ENCODE measurements at regions not wholly inside any gene's neighbourhood (a gene's known extent, or its start where the extent isn't known, plus 50 kb on each side); places are given as distances from the start of the nearest gene placed in this dataset.

DNA sequence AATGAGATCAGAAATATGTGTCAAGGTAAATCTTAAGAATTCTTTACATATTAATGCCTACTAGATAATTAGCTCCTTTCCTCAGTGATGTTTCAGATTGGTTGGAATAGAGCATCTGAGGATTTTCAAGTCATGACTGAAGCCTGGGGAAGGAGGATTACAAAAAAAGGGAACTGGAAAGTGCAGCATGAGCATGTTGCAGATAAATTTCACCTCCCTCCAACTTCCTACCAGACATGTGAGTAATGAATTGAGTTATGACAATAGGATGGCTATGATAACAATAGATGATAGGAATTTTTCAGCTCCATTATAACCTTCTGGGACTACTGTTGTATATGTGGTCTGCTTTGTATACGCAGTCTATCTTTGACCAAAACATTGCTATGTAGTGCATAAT lies 104.2 kb upstream of the RAB18 start:
- Histone ChIP-seq H3K4me1 (no peaks in the 10 kb centered on the region), H3K4me3 (ENCODE audit: low read depth, low read length) (no peak overlapping the region), H3K9me3 (no peaks in the 10 kb centered on the region), H3K27me3 (peaks cover 7% of the 10 kb centered on the region; the same call in 1 of the 2 replicates), H3K36me3 (no peaks in the 10 kb centered on the region)
- TF ChIP-seq, protein P1, sequence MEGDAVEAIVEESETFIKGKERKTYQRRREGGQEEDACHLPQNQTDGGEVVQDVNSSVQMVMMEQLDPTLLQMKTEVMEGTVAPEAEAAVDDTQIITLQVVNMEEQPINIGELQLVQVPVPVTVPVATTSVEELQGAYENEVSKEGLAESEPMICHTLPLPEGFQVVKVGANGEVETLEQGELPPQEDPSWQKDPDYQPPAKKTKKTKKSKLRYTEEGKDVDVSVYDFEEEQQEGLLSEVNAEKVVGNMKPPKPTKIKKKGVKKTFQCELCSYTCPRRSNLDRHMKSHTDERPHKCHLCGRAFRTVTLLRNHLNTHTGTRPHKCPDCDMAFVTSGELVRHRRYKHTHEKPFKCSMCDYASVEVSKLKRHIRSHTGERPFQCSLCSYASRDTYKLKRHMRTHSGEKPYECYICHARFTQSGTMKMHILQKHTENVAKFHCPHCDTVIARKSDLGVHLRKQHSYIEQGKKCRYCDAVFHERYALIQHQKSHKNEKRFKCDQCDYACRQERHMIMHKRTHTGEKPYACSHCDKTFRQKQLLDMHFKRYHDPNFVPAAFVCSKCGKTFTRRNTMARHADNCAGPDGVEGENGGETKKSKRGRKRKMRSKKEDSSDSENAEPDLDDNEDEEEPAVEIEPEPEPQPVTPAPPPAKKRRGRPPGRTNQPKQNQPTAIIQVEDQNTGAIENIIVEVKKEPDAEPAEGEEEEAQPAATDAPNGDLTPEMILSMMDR (IDR thresholded peaks at IDR 0.05; ENCODE audit: low read depth, low read length) = no peak
- no peak for DNase-seq

DNA sequence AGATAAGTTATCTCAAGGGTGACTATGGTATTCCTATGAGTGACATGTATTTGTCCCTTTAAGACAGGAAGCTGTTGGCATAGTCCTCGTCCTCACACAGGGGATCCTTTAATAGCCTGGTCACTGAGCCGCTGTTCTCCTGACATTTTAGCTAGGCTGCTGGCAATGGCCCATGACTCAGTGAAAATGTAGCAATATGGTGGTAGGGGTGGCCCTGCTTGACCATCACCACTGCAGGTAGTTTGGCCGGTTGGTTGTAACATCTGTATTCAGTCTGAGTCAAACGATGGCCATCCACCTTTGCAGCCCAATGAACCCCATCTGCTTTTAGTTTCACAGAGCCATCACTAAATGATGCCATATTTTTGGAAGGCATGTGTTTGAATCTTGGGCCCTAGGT lies 110.1 kb upstream of the RAB18 start:
- no peaks in the 10 kb centered on the region for H3K36me3 ChIP-seq
- TF ChIP-seq, protein P1 (IDR thresholded peaks at IDR 0.05; ENCODE audit: low read depth, low read length) = no peak
- H3K4me3 ChIP-seq (ENCODE audit: low read depth, low read length) = no peak overlapping the region
- no peaks in the 10 kb centered on the region for H3K27me3 ChIP-seq
- H3K4me1 ChIP-seq = no peaks in the 10 kb centered on the region
- DNase-seq = no peak
- no peaks in the 10 kb centered on the region for H3K9me3 ChIP-seq

DNA sequence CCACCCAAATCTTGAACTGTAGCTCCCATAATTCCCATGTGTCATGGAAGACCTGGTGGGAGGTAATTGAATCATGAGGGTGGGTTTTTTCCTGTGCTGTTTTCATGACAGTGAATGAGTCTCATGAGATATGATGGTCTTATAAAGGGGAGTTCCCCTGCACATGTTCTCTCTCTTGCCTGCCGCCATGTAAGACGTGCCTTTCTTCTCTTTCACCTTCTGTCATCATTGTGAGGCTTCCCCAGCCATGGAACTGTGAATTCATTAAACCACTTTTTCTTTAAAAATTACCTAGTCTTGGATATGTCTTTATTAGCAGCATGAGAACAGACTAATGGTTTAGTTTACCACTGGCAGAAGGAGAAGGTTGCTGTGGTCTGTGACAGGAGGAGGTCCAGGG lies 111.5 kb upstream of the RAB18 start:
- no peak for DNase-seq

DNA sequence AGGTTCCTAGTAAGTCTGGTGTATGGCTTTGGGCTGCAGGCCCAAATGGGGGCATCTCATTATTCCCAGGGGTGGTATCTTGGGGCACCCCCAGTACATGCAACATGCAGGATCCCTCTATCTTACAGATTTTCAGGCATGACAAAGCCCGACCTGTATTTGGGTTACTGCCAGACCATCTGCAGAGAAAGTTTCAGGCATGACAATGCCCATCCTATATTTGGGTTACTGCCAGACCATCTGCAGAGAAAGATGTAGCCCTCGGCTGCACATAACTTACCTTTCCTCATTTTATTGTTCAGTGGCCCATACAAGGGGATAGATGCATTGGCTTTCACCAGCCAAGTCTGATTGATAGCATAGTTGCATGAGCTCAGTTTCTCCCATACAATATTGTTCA lies 112.2 kb upstream of the RAB18 start:
- TF ChIP-seq, protein P1 (IDR thresholded peaks at IDR 0.05; ENCODE audit: low read depth, low read length) = no peak
- H3K4me1 ChIP-seq = no peaks in the 10 kb centered on the region

More for the DNA sequence above, 111.5 kb upstream of the RAB18 start:
- H3K27me3 ChIP-seq = no peaks in the 10 kb centered on the region
- no peaks in the 10 kb centered on the region for H3K36me3 ChIP-seq
- H3K4me1 ChIP-seq = no peaks in the 10 kb centered on the region
- TF ChIP-seq, protein P1 (IDR thresholded peaks at IDR 0.05; ENCODE audit: low read depth, low read length) = no peak
- no peak overlapping the region for H3K4me3 ChIP-seq (ENCODE audit: low read depth, low read length)
- H3K9me3 ChIP-seq = no peaks in the 10 kb centered on the region

DNA sequence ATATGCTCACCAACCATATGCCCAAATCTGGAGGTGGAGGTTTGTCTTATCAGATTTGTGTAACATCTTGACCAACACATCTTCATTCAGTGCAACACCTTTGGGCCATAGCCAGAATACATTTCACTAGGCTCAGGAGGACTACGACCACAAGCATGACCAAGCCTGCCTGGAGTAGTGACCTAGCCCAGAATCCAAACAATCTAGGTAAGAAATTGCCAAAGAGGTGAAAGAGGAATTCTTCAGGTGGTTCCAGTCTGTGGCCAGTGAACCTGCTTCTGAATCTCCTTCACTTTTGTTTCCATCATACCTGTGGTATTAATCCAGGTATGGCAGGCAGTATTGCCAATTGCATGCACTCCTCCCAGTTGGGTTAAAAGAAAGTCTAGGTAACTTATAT lies 112.8 kb upstream of the RAB18 start:
- no peak for DNase-seq
- no peak overlapping the region for H3K4me3 ChIP-seq (ENCODE audit: low read depth, low read length)
- no peaks in the 10 kb centered on the region for H3K36me3 ChIP-seq
- H3K9me3 ChIP-seq = no peaks in the 10 kb centered on the region
- H3K27me3 ChIP-seq = no peaks in the 10 kb centered on the region
- no peaks in the 10 kb centered on the region for H3K4me1 ChIP-seq
- TF ChIP-seq, protein P1 (IDR thresholded peaks at IDR 0.05; ENCODE audit: low read depth, low read length) = no peak

More for the DNA sequence above, 112.2 kb upstream of the RAB18 start:
- no peak for DNase-seq
- Histone ChIP-seq H3K36me3 (no peaks in the 10 kb centered on the region), H3K27me3 (no peaks in the 10 kb centered on the region), H3K4me3 (ENCODE audit: low read depth, low read length) (no peak overlapping the region), H3K9me3 (no peaks in the 10 kb centered on the region)

DNA sequence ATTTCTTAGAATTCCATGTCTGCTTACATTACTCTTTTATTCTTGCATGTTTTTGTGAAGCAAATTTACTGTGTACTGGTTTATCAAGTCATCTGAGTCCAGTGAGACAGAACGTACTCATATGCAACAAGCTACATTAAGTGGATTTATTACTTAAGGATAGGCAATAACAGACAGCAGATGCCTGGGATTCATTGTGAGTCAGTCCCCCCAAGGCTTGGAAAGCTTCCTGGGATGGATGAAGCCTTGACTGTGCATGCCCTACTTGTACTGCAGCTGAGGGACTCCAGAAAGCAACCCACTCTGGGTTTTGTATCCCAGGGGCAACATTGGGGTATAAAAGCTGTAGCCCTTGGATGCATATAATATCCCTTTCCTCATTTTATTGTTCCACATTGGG lies 113.4 kb upstream of the RAB18 start:
- DNase-seq = no peak
- TF ChIP-seq, protein P1 (IDR thresholded peaks at IDR 0.05; ENCODE audit: low read depth, low read length) = no peak

More for the DNA sequence above, 113.4 kb upstream of the RAB18 start:
- Histone ChIP-seq H3K27me3 (no peaks in the 10 kb centered on the region), H3K4me3 (ENCODE audit: low read depth, low read length) (no peak overlapping the region), H3K4me1 (no peaks in the 10 kb centered on the region), H3K9me3 (no peaks in the 10 kb centered on the region), H3K36me3 (no peaks in the 10 kb centered on the region)
